ENCODE measurements at regions not wholly inside any gene's neighbourhood (a gene's known extent, or its start where the extent isn't known, plus 50 kb on each side); places are given as distances from the start of the nearest gene placed in this dataset.

- no peak for DNase-seq
Observed at GRCh38 chr18:56545464-56545863, 92.9 kb downstream of the TXNL1 start.

GRCh38 chr18:56542476-56542875 lies 95.9 kb downstream of the TXNL1 start:
- DNase-seq = no peak

- no peak for DNase-seq
Observed at GRCh38 chr18:56541793-56542192, 96.6 kb downstream of the TXNL1 start.

GRCh38 chr18:56541340-56541739 lies 97.1 kb downstream of the TXNL1 start:
- DNase-seq = no peak

GRCh38 chr18:56538746-56539145 lies 99.6 kb downstream of the TXNL1 start:
- no peak for DNase-seq

- no peak for DNase-seq
Observed at GRCh38 chr18:56532176-56532840, 106.1 kb downstream of the TXNL1 start.

GRCh38 chr18:56522816-56523215 lies 115.6 kb downstream of the TXNL1 start:
- no peak for DNase-seq

- no peak for DNase-seq
Observed at GRCh38 chr18:56521263-56521662, 117.1 kb downstream of the TXNL1 start.

GRCh38 chr18:56517761-56518160 lies 120.6 kb downstream of the TXNL1 start:
- DNase-seq = no peak

- DNase-seq = no peak
Observed at GRCh38 chr18:56517196-56517595, 121.2 kb downstream of the TXNL1 start.

GRCh38 chr18:56516789-56517188 lies 121.6 kb downstream of the TXNL1 start:
- no peak for DNase-seq

GRCh38 chr18:56515522-56515921 lies 122.9 kb downstream of the TXNL1 start:
- no peak for DNase-seq

- DNase-seq = no peak
Observed at GRCh38 chr18:56511996-56512395, 126.4 kb downstream of the TXNL1 start.

- DNase-seq = no peak
Observed at GRCh38 chr18:56510108-56510507, 128.3 kb downstream of the TXNL1 start.

GRCh38 chr18:56509656-56510055 lies 128.7 kb downstream of the TXNL1 start:
- DNase-seq = no peak

- no peak for DNase-seq
Observed at GRCh38 chr18:56508370-56509036, 129.9 kb downstream of the TXNL1 start.

GRCh38 chr18:56505971-56506370 lies 132.4 kb downstream of the TXNL1 start:
- no peak for DNase-seq

GRCh38 chr18:56505293-56505692 lies 133.1 kb downstream of the TXNL1 start:
- no peak for DNase-seq

GRCh38 chr18:56501896-56502295 lies 136.5 kb downstream of the TXNL1 start:
- no peak for DNase-seq

GRCh38 chr18:56495884-56496283 lies 142.5 kb downstream of the TXNL1 start:
- no peak for DNase-seq

- no peak for DNase-seq
Observed at GRCh38 chr18:56493531-56493930, 144.9 kb downstream of the TXNL1 start.

- DNase-seq = no peak
Observed at GRCh38 chr18:56492136-56492535, 146.3 kb downstream of the TXNL1 start.

- no peak for DNase-seq
Observed at GRCh38 chr18:56490942-56491341, 147.4 kb downstream of the TXNL1 start.

GRCh38 chr18:56489893-56490292 lies 148.5 kb downstream of the TXNL1 start:
- DNase-seq = no peak

GRCh38 chr18:56488739-56489138 lies 149.7 kb downstream of the TXNL1 start:
- no peak for DNase-seq

All from NCI-H1694 treated with DMSO at 0.1 percent for 48 hours (cell line).